Activated naive CD4-positive, alpha-beta T cell treated with anti-CD3 and anti-CD28 coated beads, Interleukin-2, amount 50 U/mL, for 72 hours (primary cell): ENCODE measurements at regions not wholly inside any gene's neighbourhood (a gene's known extent, or its start where the extent isn't known, plus 50 kb on each side); places are given as distances from the start of the nearest gene placed in this dataset.
"Not testable (repeated sequence)": the region's sequence is repeated elsewhere in the genome, so short reads cannot be mapped to it uniquely, and the experiment has no call there.

ENCODE experiments used
- ATAC-seq, 2 donors: fragments of 150-1000 bp; cut with Tn5 transposase; 2 replicates each; pipeline ENCODE4 v1.10.0; 2021; ENCODE audit warnings: mild to moderate bottlenecking in 2 of 2, moderate library complexity in 2 of 2
- DNase-seq, 2 donors: peaks; one replicate each; pipeline ENCODE4 v3.0.0; 2021 to 2022; ENCODE audit warnings: low spot score in 2 of 2
- H3K27ac Mint-ChIP-seq, 2 donors: one replicate each; pipeline ENCODE4 v1.8.0; 2022; ENCODE audit warnings: mild to moderate bottlenecking in 2 of 2, mixed read lengths in 2 of 2
- H3K36me3 Mint-ChIP-seq, 2 donors: one replicate each; pipeline ENCODE4 v1.8.0; 2022; ENCODE audit warnings: mixed read lengths in 2 of 2
- H3K9me3 Mint-ChIP-seq, 2 donors: one replicate each; pipeline ENCODE4 v1.8.0; 2022; ENCODE audit warnings: mixed read lengths in 2 of 2

GRCh38 chr3:26237036-26237682, 385.4 kb upstream of the LRRC3B start:
- Mint-ChIP-seq H3K27ac (no peak overlapping the region), H3K9me3 (peaks cover 3 to 16% of the 10 kb centered on the region in 2 donors)

GRCh38 chr3:26244586-26244985, 378.0 kb upstream of the LRRC3B start:
- ATAC-seq, DNase-seq, H3K36me3 Mint-ChIP-seq, H3K27ac Mint-ChIP-seq: not testable (repeated sequence)
- H3K9me3 Mint-ChIP-seq: peaks cover 10 to 21% of the 10 kb centered on the region in 2 donors

More at GRCh38 chr3:26237036-26237682, 385.4 kb upstream of the LRRC3B start:
- peaks cover 0 to 4% of the 10 kb centered on the region in 2 donors for H3K36me3 Mint-ChIP-seq
- ATAC-seq (no peak), DNase-seq (no peak)

GRCh38 chr3:26245236-26245635, 377.3 kb upstream of the LRRC3B start:
- H3K36me3 Mint-ChIP-seq: peaks cover 0 to 6% of the 10 kb centered on the region in 2 donors
- no peak overlapping the region for H3K27ac Mint-ChIP-seq
- no peak for ATAC-seq

DNA sequence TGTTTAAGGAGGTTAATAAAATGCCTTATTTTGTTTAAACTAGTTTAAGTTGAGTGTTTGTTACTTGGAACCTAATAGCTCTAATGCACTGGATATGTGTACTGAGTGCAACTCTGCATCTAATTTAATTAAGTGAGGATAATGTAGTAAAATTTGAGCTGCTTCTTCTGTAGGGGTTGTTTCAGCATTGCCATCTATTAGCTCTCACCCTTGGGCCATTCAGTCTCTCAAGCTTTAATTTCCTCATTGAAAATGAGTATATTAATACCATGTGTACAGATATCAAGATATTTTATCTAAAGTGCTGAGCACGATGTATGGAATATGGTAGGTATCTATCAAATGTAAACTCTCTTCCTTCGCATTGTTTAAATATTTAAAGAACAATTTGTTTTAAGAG, 375.7 kb upstream of the LRRC3B start:
- Mint-ChIP-seq H3K36me3 (peaks cover 0 to 4% of the 10 kb centered on the region in 2 donors), H3K9me3 (peaks cover 13 to 25% of the 10 kb centered on the region in 2 donors), H3K27ac (no peak overlapping the region)
- ATAC-seq (no peak), DNase-seq (no peak)

More at GRCh38 chr3:26245236-26245635, 377.3 kb upstream of the LRRC3B start:
- peaks cover 10 to 21% of the 10 kb centered on the region in 2 donors for H3K9me3 Mint-ChIP-seq
- no peak for DNase-seq

DNA sequence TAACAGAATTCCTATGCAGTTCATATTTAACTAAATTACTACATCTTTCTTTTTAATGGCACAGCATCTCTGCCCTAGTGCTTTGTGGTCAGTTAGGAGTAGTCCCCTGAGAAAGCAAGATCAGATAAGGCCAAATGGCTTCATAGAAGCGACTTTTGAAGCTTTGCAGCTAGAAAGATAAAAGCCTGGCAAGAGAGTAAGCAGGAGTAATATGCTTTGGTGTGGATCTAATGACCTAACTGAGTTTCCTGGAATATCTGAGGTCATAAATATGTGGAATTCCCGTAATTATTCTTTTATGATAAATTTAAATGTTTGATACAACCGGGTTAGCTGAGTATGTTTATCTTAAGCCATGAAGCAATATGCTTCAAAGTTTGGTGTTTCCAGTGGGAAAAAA, 374.9 kb upstream of the LRRC3B start:
- Mint-ChIP-seq H3K27ac (no peak overlapping the region), H3K36me3 (no peaks in the 10 kb centered on the region), H3K9me3 (peaks cover 7 to 16% of the 10 kb centered on the region in 2 donors)
- DNase-seq (no peak), ATAC-seq (no peak)

DNA sequence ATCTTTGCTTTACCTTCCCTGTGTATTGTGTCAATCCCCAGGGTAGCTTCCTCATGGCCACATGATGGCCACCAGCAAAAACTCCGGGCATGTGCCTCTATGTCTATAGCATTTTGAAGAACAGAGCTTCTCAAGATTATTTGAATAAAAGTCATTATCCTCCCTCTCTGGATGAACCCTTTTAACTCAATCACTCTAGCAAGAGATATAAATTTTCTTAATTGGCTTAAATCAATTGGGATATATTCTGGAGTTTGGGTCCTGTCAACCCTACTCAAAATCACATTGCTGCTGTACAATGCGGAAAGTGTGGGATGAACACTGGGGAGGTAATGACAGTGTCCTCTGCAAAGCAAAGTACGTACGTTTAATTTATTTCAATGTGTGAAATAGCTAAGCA, 370.6 kb upstream of the LRRC3B start:
- DNase-seq (no peak), ATAC-seq (no peak)
- Mint-ChIP-seq H3K36me3 (no peaks in the 10 kb centered on the region), H3K9me3 (peaks cover 4 to 5% of the 10 kb centered on the region in 2 donors), H3K27ac (no peak overlapping the region)

DNA sequence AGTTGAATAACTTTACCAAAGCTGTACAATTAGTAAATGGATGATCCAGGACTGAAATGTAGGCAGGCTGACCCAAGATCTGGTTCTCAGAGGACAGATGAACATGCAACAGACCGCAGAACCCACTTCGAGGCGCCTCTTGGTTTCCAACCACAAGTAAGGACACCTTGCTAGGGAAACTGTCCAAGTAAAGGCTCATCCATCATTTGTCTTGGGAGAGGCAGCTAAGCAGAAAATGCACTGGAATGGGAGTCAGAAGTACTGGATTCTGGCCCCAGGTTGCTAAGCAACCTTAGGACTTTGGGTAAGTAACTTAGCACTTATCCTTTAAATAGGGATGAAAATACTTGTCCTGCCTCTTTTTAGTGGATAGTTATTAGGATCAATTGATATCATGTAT, 366.3 kb upstream of the LRRC3B start:
- Mint-ChIP-seq H3K36me3 (no peaks in the 10 kb centered on the region), H3K27ac (no peak overlapping the region), H3K9me3 (peaks cover 0 to 6% of the 10 kb centered on the region in 2 donors)
- DNase-seq (no peak), ATAC-seq (no peak)

DNA sequence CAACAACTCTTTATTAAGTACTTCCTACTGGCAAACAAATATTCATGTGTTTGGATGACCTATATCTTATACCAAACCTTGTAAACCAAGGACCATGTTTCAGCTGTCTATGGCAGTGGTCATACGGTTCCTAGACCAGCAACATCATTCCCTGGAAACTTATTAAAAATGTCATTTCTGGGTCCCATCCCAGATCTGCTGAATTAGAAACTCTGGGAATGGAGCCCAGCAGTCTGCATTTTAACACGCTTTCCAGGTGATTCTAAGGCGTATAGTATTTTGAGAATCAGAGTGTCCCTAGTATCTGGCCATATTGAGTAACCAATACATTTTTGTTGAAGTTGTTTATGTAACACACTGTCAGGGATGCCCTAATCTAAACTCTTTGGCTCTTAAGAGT, 363.4 kb upstream of the LRRC3B start:
- no peak overlapping the region for H3K27ac Mint-ChIP-seq

DNA sequence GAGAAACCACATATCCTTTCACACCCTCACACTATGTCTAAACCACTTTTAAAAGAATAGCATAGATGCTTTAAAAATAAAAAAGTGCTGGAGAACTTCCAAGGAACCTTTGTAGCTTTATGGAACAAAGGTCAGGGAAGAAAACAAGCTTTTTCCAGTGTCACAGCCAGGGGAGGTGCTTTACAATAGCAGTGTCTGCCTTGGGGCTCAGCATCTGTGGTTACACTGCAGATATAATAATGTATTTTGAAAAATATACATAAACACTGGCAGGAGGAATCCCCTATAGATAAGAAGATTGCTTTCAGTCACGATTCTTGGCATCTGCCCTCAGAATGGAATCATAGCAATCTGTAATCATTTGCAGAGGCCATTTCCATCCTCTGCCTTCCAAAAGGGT, 362.4 kb upstream of the LRRC3B start:
- ATAC-seq (no peak), DNase-seq (no peak)
- H3K9me3 Mint-ChIP-seq: peaks cover 4 to 6% of the 10 kb centered on the region in 2 donors

More for the DNA sequence above, 363.4 kb upstream of the LRRC3B start:
- no peak for ATAC-seq
- Mint-ChIP-seq H3K36me3 (no peaks in the 10 kb centered on the region), H3K9me3 (peaks cover 4 to 6% of the 10 kb centered on the region in 2 donors)
- DNase-seq: no peak

DNA sequence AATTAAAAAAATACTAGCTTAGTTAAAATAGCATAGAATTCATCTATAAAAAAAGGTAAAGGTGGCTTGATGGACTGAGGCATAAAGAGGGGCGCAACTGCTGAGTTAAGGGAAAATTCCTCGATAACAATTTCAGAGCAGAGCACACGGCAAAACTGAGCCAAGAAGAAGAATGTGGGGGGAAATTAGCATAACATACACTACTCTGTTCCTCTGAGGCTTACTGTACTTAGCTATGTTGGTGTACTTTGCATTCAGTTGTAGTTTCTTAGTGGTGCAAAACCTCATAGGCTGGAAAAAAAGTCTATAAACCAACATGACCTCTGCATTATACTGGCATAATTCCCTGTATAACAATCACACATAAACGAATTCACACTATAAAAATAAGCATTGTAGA, 357.9 kb upstream of the LRRC3B start:
- Mint-ChIP-seq H3K27ac (no peak overlapping the region), H3K36me3 (no peaks in the 10 kb centered on the region), H3K9me3 (peaks cover 4 to 6% of the 10 kb centered on the region in 2 donors)
- DNase-seq: no peak
- no peak for ATAC-seq

More for the DNA sequence above, 362.4 kb upstream of the LRRC3B start:
- H3K27ac Mint-ChIP-seq: no peak overlapping the region
- H3K36me3 Mint-ChIP-seq: no peaks in the 10 kb centered on the region

DNA sequence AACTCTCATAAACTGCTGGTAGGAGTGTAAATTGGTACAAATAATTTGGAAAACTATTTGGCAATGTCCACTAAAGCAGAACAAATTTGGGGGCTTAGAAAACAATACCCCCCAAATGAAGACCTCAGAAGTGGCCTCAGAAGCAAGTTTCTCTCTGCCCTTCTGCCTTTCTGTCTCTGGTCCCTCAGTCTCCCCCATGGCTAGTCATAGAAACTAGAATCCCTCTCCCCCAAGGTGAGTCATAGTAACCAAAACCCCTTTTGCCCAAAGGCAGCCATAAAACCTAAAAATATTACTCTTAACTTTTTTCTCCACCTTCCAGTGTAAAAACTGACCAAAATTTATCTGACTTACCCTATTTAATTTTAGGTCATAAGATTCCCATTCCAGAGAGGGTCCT, 350.7 kb upstream of the LRRC3B start:
- no peaks in the 10 kb centered on the region for H3K36me3 Mint-ChIP-seq

DNA sequence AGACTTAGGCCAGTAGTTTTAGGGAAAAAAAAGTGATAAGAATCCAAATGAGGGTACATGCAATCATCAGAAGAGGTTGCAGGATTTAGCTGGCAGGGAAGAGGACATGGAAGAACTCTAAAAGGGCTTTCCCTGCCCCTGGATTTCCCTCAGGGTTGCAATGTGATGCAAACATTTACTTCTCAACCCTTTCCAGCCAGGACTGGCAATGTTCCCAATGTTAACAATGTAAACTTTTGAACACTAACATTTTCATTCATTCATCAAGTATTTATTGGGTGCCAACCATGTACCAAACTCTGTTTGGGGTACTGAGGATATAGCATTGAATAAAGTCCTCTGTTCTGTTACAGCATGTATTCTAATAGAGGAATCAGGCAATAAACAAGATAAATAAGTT, 349.4 kb upstream of the LRRC3B start:
- H3K36me3 Mint-ChIP-seq: no peaks in the 10 kb centered on the region
- DNase-seq: no peak
- no peak overlapping the region for H3K27ac Mint-ChIP-seq
- no peak for ATAC-seq
- peaks cover 5 to 6% of the 10 kb centered on the region in 2 donors for H3K9me3 Mint-ChIP-seq

More for the DNA sequence above, 350.7 kb upstream of the LRRC3B start:
- Mint-ChIP-seq H3K27ac (no peak overlapping the region), H3K9me3 (peaks cover 5 to 6% of the 10 kb centered on the region in 2 donors)
- DNase-seq (no peak), ATAC-seq (no peak)

DNA sequence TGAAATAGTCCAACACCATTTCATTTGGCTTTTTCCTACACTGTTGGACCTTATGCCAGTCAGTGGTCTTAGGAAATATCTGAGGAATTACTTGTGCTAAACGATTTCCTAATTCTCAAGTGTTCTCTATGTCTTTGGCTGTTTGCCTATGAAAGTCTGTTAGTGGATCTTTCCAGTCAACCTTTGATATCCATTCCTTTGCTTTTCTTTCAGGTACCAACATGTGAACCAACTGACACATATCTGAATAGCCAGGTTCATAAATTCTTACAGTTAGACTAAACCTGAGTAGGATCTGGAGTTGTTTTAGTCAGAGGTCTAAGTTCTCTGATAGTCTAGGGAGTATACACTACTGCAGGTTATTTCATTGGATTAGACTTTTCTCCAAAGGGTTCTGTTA, 343.5 kb upstream of the LRRC3B start:
- H3K9me3 Mint-ChIP-seq: peaks cover 23 to 28% of the 10 kb centered on the region in 2 donors
- DNase-seq (no peak), ATAC-seq (no peak)
- H3K27ac Mint-ChIP-seq: no peak overlapping the region
- H3K36me3 Mint-ChIP-seq: no peaks in the 10 kb centered on the region

DNA sequence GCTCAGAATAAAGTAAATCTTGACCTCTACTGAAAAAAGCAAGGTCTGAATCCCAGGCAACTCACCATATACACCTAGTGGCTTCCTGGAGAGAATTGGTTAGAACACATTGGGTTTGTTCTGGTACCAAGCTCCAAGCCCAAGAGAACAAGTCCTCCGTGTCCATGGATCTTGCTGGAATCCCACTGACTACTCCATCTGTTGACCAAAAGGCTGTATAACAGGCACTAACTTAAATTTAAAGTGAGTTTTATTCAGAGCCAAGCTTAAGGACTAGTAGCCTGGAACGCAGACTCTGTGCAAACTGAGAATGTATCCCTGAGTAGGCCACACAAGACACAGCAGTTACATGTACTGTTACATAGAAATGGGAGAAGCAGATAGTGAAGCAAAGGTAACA, 342.1 kb upstream of the LRRC3B start:
- Mint-ChIP-seq H3K9me3 (peaks cover 26 to 31% of the 10 kb centered on the region in 2 donors), H3K27ac (no peak overlapping the region), H3K36me3 (peaks cover 0 to 8% of the 10 kb centered on the region in 2 donors)
- ATAC-seq (no peak), DNase-seq (no peak)

DNA sequence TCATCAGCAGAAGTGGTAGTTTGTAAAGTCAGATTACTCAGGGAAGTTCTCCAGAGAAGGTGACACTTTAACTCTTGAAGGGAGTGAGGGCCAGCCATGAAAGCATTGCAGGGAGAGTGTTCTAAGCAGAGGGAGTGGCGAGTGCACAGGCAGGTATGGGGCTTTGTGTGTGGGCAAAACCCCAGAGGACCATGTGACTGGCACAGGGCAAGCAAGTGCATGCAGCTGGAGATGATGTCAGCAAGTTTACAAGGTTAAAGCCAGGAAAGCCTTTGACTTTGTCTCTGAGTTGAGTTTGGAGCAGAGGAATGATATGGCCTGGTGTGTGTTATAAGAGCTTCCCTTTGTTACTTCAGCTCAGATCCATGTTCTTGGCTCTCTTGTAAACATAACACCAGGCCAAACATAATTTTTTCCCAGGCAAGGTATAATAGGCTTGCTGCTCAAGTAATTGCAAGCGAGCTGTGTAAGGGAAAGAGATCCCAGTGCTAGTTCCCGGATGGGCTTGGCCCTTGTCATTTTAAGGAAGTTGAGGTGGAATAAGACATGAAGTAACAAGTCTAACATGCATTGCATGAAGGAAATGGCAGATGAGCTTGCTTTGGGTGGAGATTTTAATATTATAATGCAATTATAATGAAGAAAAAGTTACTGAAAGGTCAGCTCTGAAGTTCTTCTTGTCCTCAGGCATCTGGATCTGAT, 341.1 kb upstream of the LRRC3B start:
- ATAC-seq (no peak), DNase-seq (no peak)
- H3K9me3 Mint-ChIP-seq: peaks cover 26 to 31% of the 10 kb centered on the region in 2 donors
- peaks cover 0 to 8% of the 10 kb centered on the region in 2 donors for H3K36me3 Mint-ChIP-seq
- H3K27ac Mint-ChIP-seq: no peak overlapping the region

GRCh38 chr3:26284503-26284902, 338.1 kb upstream of the LRRC3B start:
- peaks cover 33 to 45% of the 10 kb centered on the region in 2 donors for H3K9me3 Mint-ChIP-seq
- not testable (repeated sequence) for ATAC-seq, DNase-seq, H3K27ac Mint-ChIP-seq, H3K36me3 Mint-ChIP-seq

GRCh38 chr3:26291840-26292239, 330.7 kb upstream of the LRRC3B start:
- DNase-seq: no peak
- no peak for ATAC-seq
- Mint-ChIP-seq H3K36me3 (no peaks in the 10 kb centered on the region), H3K9me3 (peaks cover 13 to 15% of the 10 kb centered on the region in 2 donors), H3K27ac (no peak overlapping the region)

- DNase-seq (no peak), ATAC-seq (no peak)
- Mint-ChIP-seq H3K36me3 (peaks cover 0 to 6% of the 10 kb centered on the region in 2 donors), H3K27ac (no peak overlapping the region), H3K9me3 (peaks cover 10 to 16% of the 10 kb centered on the region in 2 donors)
These were observed 329.8 kb upstream of the LRRC3B start for GRCh38 chr3:26292780-26293179.
